Vagina (tissue), 2 donors: ENCODE measurements at regions not wholly inside any gene's neighbourhood (a gene's known extent, or its start where the extent isn't known, plus 50 kb on each side); places are given as distances from the start of the nearest gene placed in this dataset.

Experiments used
- POLR2AphosphoS5 ChIP-seq, 2 donors: sonication (generic); formaldehyde crosslinking; IDR thresholded peaks; one replicate each; pipeline ENCODE4 v1.9.0; 2017; ENCODE audit warnings: antibody characterized with exemption in 2 of 2, mild to moderate bottlenecking in 2 of 2, low read depth in 1 of 2; ENCODE audit not compliant: insufficient read depth in 1 of 2
- TF ChIP-seq, protein P1 (sequence below), 3 experiments: fragments of 450-650 bp in 2 of 3; fragments of 200-600 bp in 1 of 3; sonication (generic) in 1 of 3; IDR thresholded peaks; one replicate each; pipeline ENCODE4 v1.5.1; 2017 to 2019; ENCODE audit warnings: antibody characterized with exemption in 3 of 3, mild to moderate bottlenecking in 2 of 3, moderate library complexity in 2 of 3

DNA sequence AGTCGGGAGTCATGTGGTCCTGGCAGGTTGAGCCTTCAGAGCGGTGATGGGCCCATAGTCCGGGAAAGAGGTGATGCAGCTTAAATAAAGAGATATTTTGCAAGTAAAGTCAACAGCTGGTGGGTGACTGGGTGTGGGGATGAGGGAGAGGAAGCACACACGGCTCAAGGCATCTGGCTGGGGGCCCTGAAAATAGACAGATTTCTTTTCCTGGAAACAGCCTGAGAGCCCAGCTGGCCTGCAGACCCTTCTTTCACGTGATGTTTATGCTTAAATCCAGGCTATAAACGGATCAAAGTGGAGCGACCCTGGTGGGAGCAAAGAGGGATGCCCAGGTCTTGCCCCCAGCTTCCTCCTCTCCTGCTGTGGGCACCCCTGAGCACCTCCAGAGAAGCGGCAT lies 149.1 kb downstream of the TEX36 start:
- TF ChIP-seq, protein P1, sequence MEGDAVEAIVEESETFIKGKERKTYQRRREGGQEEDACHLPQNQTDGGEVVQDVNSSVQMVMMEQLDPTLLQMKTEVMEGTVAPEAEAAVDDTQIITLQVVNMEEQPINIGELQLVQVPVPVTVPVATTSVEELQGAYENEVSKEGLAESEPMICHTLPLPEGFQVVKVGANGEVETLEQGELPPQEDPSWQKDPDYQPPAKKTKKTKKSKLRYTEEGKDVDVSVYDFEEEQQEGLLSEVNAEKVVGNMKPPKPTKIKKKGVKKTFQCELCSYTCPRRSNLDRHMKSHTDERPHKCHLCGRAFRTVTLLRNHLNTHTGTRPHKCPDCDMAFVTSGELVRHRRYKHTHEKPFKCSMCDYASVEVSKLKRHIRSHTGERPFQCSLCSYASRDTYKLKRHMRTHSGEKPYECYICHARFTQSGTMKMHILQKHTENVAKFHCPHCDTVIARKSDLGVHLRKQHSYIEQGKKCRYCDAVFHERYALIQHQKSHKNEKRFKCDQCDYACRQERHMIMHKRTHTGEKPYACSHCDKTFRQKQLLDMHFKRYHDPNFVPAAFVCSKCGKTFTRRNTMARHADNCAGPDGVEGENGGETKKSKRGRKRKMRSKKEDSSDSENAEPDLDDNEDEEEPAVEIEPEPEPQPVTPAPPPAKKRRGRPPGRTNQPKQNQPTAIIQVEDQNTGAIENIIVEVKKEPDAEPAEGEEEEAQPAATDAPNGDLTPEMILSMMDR (IDR thresholded peaks at IDR 0.05), result no peak
- TF ChIP-seq POLR2AphosphoS5 (IDR thresholded peaks at IDR 0.05; ENCODE audit: insufficient read depth in 1 of 2, low read depth in 1 of 2), result no peak
